CD14-positive monocyte (primary cell): ENCODE measurements at regions not wholly inside any gene's neighbourhood (a gene's known extent, or its start where the extent isn't known, plus 50 kb on each side); places are given as distances from the start of the nearest gene placed in this dataset.

Experiments
- DNase-seq, 3 donors: peaks; one replicate each; pipeline ENCODE4 v3.0.0-alpha.2; 2011 to 2022
- H2AFZ ChIP-seq: 2 replicates; pipeline ENCODE4 v1.6.0; 2012; ENCODE audit warnings: mild to moderate bottlenecking, low read depth, low read length, inconsistent platforms; ENCODE audit not compliant: insufficient read depth, poor library complexity, severe bottlenecking
- H3K27ac ChIP-seq, 2 donors: 1 replicate in 1 of 2; 2 replicates in 1 of 2; pipeline ENCODE4 v1.5.1; 2012 to 2013; ENCODE audit warnings: low read length in 2 of 2, control low read depth in 1 of 2, inconsistent platforms in 1 of 2, low read depth in 1 of 2, mild to moderate bottlenecking in 1 of 2
- H3K27me3 ChIP-seq, 2 donors: one replicate each; pipeline versions ENCODE4 v1.6.0 to v1.6.1; 2011 to 2013; ENCODE audit warnings: low read length in 2 of 2; ENCODE audit not compliant: control insufficient read depth in 2 of 2, insufficient read depth in 2 of 2
- H3K36me3 ChIP-seq, 2 donors: replicated peaks in 1 of 2; 1 replicate in 1 of 2; 2 replicates in 1 of 2; pipeline versions ENCODE4 v1.5.1 to v1.6.1; 2012 to 2013; ENCODE audit warnings: low read length in 2 of 2, control low read depth in 1 of 2, inconsistent platforms in 1 of 2, mild to moderate bottlenecking in 1 of 2; ENCODE audit not compliant: insufficient read depth in 2 of 2, control insufficient read depth in 1 of 2
- H3K4me1 ChIP-seq, 2 donors: 1 replicate in 1 of 2; 2 replicates in 1 of 2; pipeline versions ENCODE4 v1.5.1 to v1.6.1; 2012 to 2013; ENCODE audit warnings: low read length in 2 of 2, control low read depth in 1 of 2, inconsistent platforms in 1 of 2, mild to moderate bottlenecking in 1 of 2, moderate library complexity in 1 of 2; ENCODE audit not compliant: insufficient read depth in 2 of 2, control insufficient read depth in 1 of 2
- H3K4me2 ChIP-seq: replicated peaks from 2 replicates; pipeline ENCODE3; 2012; ENCODE audit warnings: low read length, moderate library complexity, mild to moderate bottlenecking; ENCODE audit not compliant: poor library complexity, severe bottlenecking; ENCODE audit errors: extremely low read depth
- H3K4me3 ChIP-seq, 3 experiments: fragments of 200-600 bp in 1 of 3; sonication (generic) in 1 of 3; replicated peaks in 1 of 3; 1 replicate in 2 of 3; 2 replicates in 1 of 3; pipeline ENCODE4 v1.5.1; 2011 to 2013; ENCODE audit warnings: low read length in 3 of 3, mild to moderate bottlenecking in 3 of 3, control low read depth in 2 of 3, low read depth in 2 of 3, inconsistent platforms in 1 of 3, moderate library complexity in 1 of 3
- H3K79me2 ChIP-seq: 2 replicates; pipeline ENCODE4 v1.6.0; 2012; ENCODE audit warnings: mild to moderate bottlenecking, control low read depth, inconsistent platforms, low read length, moderate library complexity; ENCODE audit not compliant: insufficient read depth
- H3K9ac ChIP-seq: 2 replicates; pipeline ENCODE4 v1.6.0; 2017; ENCODE audit warnings: low read length, mild to moderate bottlenecking; ENCODE audit not compliant: insufficient read depth, poor library complexity, severe bottlenecking
- H3K9me3 ChIP-seq, 2 donors: replicated peaks in 1 of 2; 1 replicate in 1 of 2; 2 replicates in 1 of 2; pipeline versions ENCODE4 v1.5.1 to v1.6.1; 2012 to 2013; ENCODE audit warnings: low read length in 2 of 2, control low read depth in 1 of 2; ENCODE audit not compliant: control insufficient read depth in 1 of 2, insufficient read depth in 1 of 2
- H4K20me1 ChIP-seq: 2 replicates; pipeline ENCODE4 v1.6.0; 2012; ENCODE audit warnings: mild to moderate bottlenecking, low read length, control low read depth, moderate library complexity; ENCODE audit not compliant: insufficient read depth
- H3K27ac Mint-ChIP-seq, 7 donors: one replicate each; pipeline ENCODE4 v1.8.0; 2020; ENCODE audit warnings: mild to moderate bottlenecking in 7 of 7, mixed read lengths in 7 of 7, moderate library complexity in 6 of 7, inconsistent platforms in 2 of 7
- H3K27me3 Mint-ChIP-seq, 3 donors: one replicate each; pipeline ENCODE4 v1.8.0; 2021 to 2022; ENCODE audit warnings: low read depth in 3 of 3, mild to moderate bottlenecking in 3 of 3, mixed read lengths in 3 of 3, moderate library complexity in 3 of 3, inconsistent platforms in 1 of 3
- H3K36me3 Mint-ChIP-seq, 2 donors: one replicate each; pipeline ENCODE4 v1.8.0; 2020; ENCODE audit warnings: mixed read lengths in 2 of 2, inconsistent platforms in 1 of 2, mild to moderate bottlenecking in 1 of 2
- H3K4me1 Mint-ChIP-seq: one replicate; pipeline ENCODE4 v1.8.0; 2020; ENCODE audit warnings: mild to moderate bottlenecking, mixed read lengths
- H3K4me3 Mint-ChIP-seq, 2 donors: one replicate each; pipeline ENCODE4 v1.8.0; 2020; ENCODE audit warnings: mild to moderate bottlenecking in 2 of 2, mixed read lengths in 2 of 2, moderate library complexity in 1 of 2
- H3K9me3 Mint-ChIP-seq, 7 donors: one replicate each; pipeline ENCODE4 v1.8.0; 2020 to 2022; ENCODE audit warnings: mixed read lengths in 7 of 7, mild to moderate bottlenecking in 6 of 7, moderate library complexity in 6 of 7, inconsistent platforms in 2 of 7
- WGBS: methylation state at CpG from one replicate; pipeline ENCODE4 v1.1.5; 2013; ENCODE audit warnings: missing lambda C conversion rate; ENCODE audit not compliant: insufficient coverage; 5-methylcytosine and 5-hydroxymethylcytosine counted together
- intact Hi-C, 2 donors: fragments of 100-400 bp; cut with micrococcal nuclease; formaldehyde crosslinking; loops; one replicate each; pipeline versions ENCODE4 v1.15.0 to v1.15.1; 2023
- TF ChIP-seq, protein P1 (sequence below): fragments of 200-600 bp; IDR thresholded peaks from one replicate; pipeline ENCODE4 v1.8.0; 2022; ENCODE audit warnings: antibody characterized with exemption, mild to moderate bottlenecking

DNA sequence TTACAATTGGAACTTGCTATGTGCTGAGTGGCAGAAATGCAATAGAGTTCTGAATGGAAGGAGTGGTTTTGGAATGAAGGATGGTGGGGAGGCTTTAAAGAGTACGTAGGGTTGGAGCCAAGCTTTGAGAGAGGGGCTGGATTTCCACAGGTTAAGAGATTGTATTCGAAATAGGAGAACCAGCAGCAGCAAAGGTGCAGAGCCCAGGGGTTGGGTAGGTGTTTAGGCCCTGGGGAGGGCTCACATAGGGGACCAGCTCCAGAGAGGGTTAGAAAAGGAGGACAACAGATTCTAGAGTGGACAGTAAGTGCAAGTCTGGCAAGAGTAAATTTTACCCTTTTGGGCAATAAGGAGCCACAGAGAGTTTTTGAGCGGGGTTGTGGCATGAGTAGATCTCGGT is 297.2 kb downstream of the RPS24 start:
- H3K27me3 ChIP-seq: no peaks in the 10 kb centered on the region
- no peaks in the 10 kb centered on the region for H4K20me1 ChIP-seq
- intact Hi-C loops: no loop called here
- no peak overlapping the region for H3K9ac ChIP-seq
- no peak overlapping the region for H3K27ac ChIP-seq
- no peak overlapping the region for H3K4me2 ChIP-seq
- no peaks in the 10 kb centered on the region for H3K4me1 ChIP-seq
- no peak overlapping the region for H3K4me3 ChIP-seq
- Mint-ChIP-seq H3K9me3 (peaks cover 17 to 28% (median 20%) of the 10 kb centered on the region in 7 donors), H3K4me3 (no peak overlapping the region), H3K36me3 (no peaks in the 10 kb centered on the region), H3K27me3 (peaks cover 1 to 9% (median 2%) of the 10 kb centered on the region in 3 donors), H3K27ac (peak overlapping the region in 1 of 7 donors; percentile 26), H3K4me1 (no peaks in the 10 kb centered on the region)
- 97% methylated on average over 3 of the region's 4 CpGs for WGBS
- no peaks in the 10 kb centered on the region for H3K36me3 ChIP-seq
- no peaks in the 10 kb centered on the region for H3K79me2 ChIP-seq
- H2AFZ ChIP-seq: no peak overlapping the region
- TF ChIP-seq, protein P1, sequence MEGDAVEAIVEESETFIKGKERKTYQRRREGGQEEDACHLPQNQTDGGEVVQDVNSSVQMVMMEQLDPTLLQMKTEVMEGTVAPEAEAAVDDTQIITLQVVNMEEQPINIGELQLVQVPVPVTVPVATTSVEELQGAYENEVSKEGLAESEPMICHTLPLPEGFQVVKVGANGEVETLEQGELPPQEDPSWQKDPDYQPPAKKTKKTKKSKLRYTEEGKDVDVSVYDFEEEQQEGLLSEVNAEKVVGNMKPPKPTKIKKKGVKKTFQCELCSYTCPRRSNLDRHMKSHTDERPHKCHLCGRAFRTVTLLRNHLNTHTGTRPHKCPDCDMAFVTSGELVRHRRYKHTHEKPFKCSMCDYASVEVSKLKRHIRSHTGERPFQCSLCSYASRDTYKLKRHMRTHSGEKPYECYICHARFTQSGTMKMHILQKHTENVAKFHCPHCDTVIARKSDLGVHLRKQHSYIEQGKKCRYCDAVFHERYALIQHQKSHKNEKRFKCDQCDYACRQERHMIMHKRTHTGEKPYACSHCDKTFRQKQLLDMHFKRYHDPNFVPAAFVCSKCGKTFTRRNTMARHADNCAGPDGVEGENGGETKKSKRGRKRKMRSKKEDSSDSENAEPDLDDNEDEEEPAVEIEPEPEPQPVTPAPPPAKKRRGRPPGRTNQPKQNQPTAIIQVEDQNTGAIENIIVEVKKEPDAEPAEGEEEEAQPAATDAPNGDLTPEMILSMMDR: no peak
- DNase-seq: no peak
- peaks cover 11 to 20% of the 10 kb centered on the region in 2 donors for H3K9me3 ChIP-seq

DNA sequence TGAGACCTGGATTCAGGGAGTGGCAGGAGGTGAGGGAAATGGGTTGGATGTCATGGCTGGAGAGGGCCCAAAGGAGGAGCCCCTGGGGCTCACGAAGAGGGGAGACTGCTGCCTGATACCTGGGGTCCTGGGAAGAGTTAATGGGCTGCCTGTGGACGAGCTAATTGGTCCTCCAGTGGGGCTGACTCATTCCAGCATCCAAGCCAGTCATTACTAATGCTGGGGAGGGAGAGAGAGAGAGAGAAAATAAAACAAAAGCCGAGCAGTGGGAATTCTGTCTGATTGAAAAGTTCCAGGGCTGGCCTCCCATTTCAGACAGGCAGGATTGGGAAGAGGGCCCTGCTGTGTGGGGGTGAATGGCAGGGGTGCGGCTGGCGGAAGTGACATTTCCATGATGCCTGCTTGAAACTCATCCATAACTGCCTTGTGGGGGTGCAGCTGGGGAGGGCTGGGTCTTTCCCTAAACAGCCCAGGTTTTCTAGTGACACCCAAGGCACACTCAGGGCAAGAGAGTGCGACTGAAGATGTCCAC is 297.8 kb downstream of the RPS24 start:
- peaks cover 11 to 22% (median 14%) of the 10 kb centered on the region in 7 donors for H3K9me3 Mint-ChIP-seq
- peaks cover 0 to 9% (median 2%) of the 10 kb centered on the region in 3 donors for H3K27me3 Mint-ChIP-seq
- Histone ChIP-seq H3K79me2 (no peaks in the 10 kb centered on the region), H3K4me1 (no peaks in the 10 kb centered on the region), H3K4me3 (no peak overlapping the region), H3K9ac (no peak overlapping the region), H3K4me2 (no peak overlapping the region), H3K9me3 (peaks cover 11 to 14% of the 10 kb centered on the region in 2 donors), H4K20me1 (no peaks in the 10 kb centered on the region), H3K36me3 (no peaks in the 10 kb centered on the region), H3K27me3 (no peaks in the 10 kb centered on the region), H3K27ac (no peak overlapping the region), H2AFZ (no peak overlapping the region)
- intact Hi-C loops: no loop called here
- H3K27ac Mint-ChIP-seq: no peak overlapping the region
- TF ChIP-seq, protein P1: no peak
- no peaks in the 10 kb centered on the region for H3K36me3 Mint-ChIP-seq
- DNase-seq: no peak
- no peaks in the 10 kb centered on the region for H3K4me1 Mint-ChIP-seq
- no peak overlapping the region for H3K4me3 Mint-ChIP-seq
- 100% methylated on average over 4 of the region's 6 CpGs for WGBS
